NCI-H2196 treated with DMSO at 0.1 percent for 48 hours (cell line): ENCODE measurements at regions not wholly inside any gene's neighbourhood (a gene's known extent, or its start where the extent isn't known, plus 50 kb on each side); places are given as distances from the start of the nearest gene placed in this dataset.

ENCODE experiments used
- DNase-seq: peaks from one replicate; lab custom pipeline; 2025; ENCODE audit not compliant: unreplicated experiment; lab: John Stamatoyannopoulos, UW

GRCh38 chrX:20438871-20439526 is 172.3 kb upstream of the RPS6KA3 start:
- DNase-seq: no peak

GRCh38 chrX:20437683-20438082 is 171.0 kb upstream of the RPS6KA3 start:
- no peak for DNase-seq

- no peak for DNase-seq
Observed at GRCh38 chrX:20435913-20436312, 169.2 kb upstream of the RPS6KA3 start.

DNA sequence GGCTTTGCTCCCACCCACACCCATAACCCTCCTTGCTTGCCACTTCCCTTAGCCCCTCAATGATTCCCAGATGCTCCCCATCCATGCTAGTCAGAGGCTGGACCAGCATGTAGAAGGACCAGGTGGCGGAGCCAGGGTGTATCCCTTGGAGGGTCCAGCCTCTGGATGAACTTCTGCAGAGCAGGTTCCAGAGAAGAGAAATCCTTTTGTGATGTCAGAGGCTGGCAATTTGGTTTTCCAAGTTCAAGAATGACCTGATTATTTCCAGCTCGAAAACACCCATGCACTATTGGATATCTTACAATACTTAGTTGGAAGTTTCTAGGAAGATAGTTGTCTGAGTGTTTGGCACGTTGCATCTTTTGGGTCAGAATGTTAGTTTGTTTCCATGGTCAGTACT is 168.3 kb upstream of the RPS6KA3 start:
- DNase-seq: no peak

GRCh38 chrX:20433388-20433775 is 166.7 kb upstream of the RPS6KA3 start:
- DNase-seq: no peak

- DNase-seq: no peak
Observed at GRCh38 chrX:20432746-20433387, 166.2 kb upstream of the RPS6KA3 start.

GRCh38 chrX:20432048-20432447 is 165.3 kb upstream of the RPS6KA3 start:
- DNase-seq: no peak

DNA sequence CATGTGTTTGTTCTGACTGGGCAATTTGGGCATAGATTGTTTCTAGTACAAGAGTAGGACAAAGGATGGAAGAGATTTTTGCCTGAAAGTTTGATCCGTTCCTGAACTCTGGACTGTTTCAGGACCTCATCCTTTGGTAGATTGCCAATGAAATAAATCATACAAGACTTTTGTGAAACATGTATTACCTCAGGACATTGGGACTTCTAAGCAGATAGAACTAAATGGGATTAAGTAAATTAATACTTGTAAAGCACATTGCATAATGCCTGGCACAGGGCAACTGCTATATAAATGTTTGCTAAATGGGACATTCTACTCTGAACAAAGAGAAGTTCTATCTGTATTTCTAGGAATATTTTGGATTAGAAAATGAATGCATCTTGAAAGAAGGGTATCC is 164.8 kb upstream of the RPS6KA3 start:
- no peak for DNase-seq

- no peak for DNase-seq
Observed at GRCh38 chrX:20427173-20427770, 160.6 kb upstream of the RPS6KA3 start.

DNA sequence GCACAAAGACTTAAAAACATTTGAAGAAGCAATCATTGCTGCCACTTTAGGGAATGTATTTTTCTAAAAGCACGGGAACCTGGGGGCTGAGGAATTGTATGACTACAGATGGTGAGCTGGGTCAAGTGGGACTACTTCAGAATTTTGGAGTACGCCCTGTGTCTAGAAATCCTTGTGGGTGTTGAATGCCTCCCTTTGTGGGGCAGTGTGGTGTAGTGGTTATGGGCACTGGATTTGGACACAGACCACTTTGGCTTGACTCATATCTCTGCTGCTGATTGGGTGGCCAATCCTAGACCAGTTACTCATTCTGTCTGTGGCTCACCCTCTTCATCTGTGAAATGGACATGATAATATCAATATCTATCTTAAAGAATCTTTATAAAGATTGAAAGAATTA is 155.0 kb upstream of the RPS6KA3 start:
- no peak for DNase-seq

GRCh38 chrX:20421275-20421674 is 154.6 kb upstream of the RPS6KA3 start:
- no peak for DNase-seq

DNA sequence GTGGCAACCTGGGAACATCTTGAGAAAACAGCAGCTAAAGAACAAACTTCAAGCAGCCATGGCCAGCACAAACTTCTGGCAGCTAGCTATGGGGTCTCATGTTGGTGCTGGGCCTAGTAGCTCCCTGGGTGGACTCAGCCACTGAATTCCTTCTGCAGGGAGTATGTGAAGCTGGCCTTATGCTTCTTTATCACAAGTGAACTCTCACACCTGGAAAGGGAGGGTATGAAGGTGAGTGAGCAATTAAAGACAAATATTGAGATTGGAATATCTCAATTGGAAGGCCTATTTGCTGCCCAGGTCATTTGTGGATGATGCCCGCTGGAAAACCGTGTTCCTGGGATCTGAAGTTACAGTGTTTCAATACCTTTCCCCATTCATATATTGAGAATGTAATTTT is 153.3 kb upstream of the RPS6KA3 start:
- no peak for DNase-seq

DNA sequence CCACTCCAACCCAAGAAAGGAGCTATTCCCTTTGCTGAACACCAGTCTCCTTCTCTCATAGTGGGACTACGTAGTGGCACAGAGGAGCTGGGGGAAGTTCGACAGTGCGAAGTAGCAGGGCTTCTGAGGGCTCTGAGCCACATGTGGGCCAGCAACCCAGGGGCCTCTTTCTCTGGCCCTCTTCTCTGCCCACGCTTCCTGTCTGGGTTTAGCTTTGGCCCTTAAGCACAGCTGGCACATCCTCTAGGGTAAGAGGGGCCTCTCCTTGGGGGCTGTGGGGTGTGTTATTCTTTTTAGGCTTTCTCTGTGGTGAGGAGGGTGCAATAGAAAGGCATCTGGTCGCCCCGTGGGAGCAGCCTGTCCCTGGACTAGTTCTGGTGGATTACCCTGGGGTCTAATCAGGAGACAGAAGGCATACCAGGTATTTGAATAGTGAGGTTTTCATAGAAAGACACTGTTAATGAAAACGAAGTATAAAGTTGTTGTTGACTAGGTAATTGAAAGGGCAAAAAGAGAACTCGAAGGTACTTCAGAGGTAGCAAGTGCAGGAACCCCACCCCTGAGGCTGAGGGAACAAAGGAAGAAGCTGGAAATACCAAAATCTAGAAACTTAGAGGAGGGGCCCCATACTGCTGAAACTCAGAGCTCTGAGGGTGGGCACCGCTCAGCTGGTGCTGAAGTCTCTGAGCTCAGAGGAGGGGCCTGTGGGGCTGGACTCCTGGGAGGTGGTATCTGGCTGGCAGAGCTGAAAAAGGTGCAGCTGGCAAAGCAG is 151.9 kb upstream of the RPS6KA3 start:
- DNase-seq: no peak

- DNase-seq: no peak
Observed at GRCh38 chrX:20414762-20415445, 148.2 kb upstream of the RPS6KA3 start.

DNA sequence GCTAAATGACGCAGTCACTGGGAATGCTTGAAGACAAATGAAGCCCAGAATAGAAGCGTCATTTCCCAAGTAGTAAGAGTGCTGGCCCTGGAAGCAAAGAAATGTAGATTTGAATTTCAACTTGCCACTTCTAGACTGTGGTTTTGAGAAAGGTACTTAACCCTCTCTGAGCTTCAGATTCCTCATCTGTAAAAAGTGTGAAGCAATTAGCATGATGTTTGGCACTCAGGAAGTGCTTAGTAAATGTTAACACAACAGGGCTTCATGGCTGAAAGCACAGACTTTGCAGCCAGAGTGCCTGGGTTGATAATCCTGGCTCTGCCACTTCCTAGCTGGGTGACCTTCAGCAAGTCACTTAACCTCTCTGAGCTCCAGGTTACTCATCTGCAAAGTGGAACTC is 147.4 kb upstream of the RPS6KA3 start:
- DNase-seq: no peak

GRCh38 chrX:20412871-20413486 is 146.3 kb upstream of the RPS6KA3 start:
- no peak for DNase-seq

DNA sequence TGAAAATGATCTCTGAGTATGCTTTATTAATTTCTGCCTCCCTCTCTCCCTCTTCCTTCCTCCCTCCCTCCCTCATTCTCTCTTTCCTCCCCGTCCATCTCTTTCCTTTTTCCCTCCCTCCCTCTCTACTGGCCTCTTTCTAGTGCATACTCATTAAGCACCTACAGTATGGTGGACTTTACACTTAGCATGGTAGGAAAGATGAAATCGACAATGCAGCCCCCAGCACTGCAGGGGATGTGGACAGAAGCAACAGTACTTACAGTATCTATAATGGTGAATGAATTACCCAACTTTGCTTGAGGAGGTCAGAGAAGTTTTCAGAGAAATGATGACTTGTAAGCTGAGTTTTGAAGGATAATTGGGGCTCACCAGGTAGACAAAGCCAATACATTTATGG is 143.8 kb upstream of the RPS6KA3 start:
- no peak for DNase-seq

DNA sequence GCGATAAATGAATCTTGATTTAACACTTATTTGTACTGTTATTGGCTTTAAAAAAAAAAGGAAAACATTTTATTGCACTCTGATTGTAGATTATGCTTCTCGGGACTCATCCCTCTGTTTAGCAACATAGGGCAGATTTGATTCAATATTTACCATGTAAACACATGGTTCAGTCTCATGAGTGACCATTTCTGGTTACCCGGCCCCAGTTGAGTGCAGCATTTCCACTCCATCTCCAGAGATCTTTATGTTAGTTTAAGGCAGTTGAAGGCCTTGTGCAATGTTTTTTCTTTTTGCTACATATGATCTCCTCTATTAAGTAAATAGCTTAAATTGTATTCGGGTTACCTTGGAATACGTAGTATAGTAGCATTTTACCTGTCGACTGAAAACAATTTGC is 143.3 kb upstream of the RPS6KA3 start:
- DNase-seq: no peak

DNA sequence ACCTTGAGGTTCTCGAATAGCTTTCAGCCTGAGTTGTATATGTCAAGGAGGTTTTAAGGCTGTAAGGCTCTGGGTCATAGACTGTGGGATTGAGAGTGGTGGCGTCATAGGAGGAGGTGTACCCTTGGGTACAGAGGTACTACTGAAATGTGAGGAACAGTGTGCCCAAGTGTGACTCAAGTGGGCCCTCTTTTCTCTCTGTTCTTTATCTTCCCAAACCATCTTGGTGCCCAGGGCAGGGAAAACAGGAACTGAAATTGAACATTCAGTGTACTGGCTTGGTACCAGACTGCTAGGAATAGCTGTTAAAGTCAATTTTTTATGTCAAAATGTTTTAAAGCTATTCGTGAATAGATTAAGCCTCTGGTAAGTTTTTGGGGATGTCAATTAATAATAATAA is 136.2 kb upstream of the RPS6KA3 start:
- no peak for DNase-seq

DNA sequence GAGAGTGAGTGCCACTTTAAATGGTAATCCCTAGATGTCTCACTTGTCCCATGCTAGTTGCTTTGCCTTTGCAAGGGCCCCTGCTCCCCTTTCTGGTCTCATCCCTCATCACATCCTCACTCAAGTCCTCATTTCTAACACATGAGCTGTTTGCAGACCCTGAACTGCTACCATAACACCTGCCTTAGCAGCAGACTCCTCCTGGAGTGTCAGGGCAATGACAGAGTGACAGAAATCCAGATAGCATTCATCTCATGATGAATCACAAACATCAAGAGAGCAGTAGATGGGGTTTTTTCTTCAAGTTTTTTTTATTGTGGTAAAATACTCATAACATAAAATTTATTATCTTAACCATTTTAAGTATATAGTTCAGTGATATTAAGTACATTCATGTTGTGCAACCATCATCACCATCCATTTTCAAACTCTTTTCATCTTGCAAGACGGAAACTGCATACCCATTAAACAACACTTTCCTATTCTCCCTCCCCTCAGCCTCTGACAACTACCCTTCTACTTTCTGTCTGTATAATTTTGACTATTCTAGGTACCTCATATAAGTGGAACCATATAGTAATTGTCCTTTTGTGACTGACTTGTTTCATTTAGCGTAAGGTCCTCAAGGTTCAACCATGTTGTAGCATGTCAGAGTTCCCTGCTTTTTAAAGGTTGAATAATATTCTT is 133.2 kb upstream of the RPS6KA3 start:
- DNase-seq: no peak
